Ectodermal cell (in vitro differentiated cells): ENCODE measurements at regions not wholly inside any gene's neighbourhood (a gene's known extent, or its start where the extent isn't known, plus 50 kb on each side); places are given as distances from the start of the nearest gene placed in this dataset.

Experiments used
- H3K27ac ChIP-seq: 2 replicates; pipeline ENCODE4 v1.7.0; 2013; ENCODE audit warnings: mild to moderate bottlenecking, low read depth, low read length; ENCODE audit not compliant: insufficient read depth, poor library complexity, severe bottlenecking
- H3K27me3 ChIP-seq: 2 replicates; pipeline ENCODE4 v1.7.0; 2013; ENCODE audit warnings: mild to moderate bottlenecking, low read length; ENCODE audit not compliant: insufficient read depth, control insufficient read depth, poor library complexity, severe bottlenecking
- H3K36me3 ChIP-seq: one replicate; pipeline ENCODE4 v1.7.0; 2013; ENCODE audit warnings: low read length; ENCODE audit not compliant: control insufficient read depth, insufficient read depth
- H3K4me1 ChIP-seq: one replicate; pipeline ENCODE4 v1.7.0; 2013; ENCODE audit warnings: low read length; ENCODE audit not compliant: control insufficient read depth, insufficient read depth
- H3K4me3 ChIP-seq: 2 replicates; pipeline ENCODE4 v1.7.0; 2013; ENCODE audit warnings: low read depth, low read length, control low read depth; ENCODE audit not compliant: insufficient read depth
- H3K9me3 ChIP-seq: 2 replicates; pipeline ENCODE4 v1.7.0; 2013; ENCODE audit warnings: mild to moderate bottlenecking, low read length, moderate library complexity; ENCODE audit not compliant: control insufficient read depth
- WGBS, 2 experiments: methylation state at CpG; one replicate each; pipeline ENCODE4 v1.1.7; 2013; ENCODE audit warnings: missing lambda C conversion rate in 2 of 2; 5-methylcytosine and 5-hydroxymethylcytosine counted together

DNA sequence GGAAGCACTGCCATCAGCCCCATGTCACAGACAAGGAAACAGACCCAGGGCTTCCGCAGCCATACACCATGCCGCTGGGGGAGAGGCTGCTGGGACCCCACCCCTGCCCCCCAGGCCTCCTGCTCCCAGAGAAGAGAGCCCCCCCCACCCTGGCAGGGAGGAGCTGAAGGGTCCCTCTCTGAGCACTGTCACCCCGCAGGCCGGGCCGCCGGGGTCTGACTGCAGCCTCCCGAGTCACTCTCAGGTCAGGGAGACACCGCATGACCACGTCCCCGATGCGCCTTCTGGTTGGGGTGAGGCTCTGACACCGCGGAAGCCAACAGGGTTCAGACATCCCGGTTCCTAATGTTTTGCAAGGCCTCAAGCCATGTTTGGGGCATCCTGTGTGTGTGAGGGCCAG lies 102.3 kb downstream of the SIK1 start:
- peaks cover 12% of the 10 kb centered on the region for H3K4me1 ChIP-seq
- H3K27ac ChIP-seq = no peak overlapping the region
- 93 to 95% methylated on average over 14 of the region's 14 CpGs for WGBS, 2 experiments
- no peak overlapping the region for H3K4me3 ChIP-seq
- H3K9me3 ChIP-seq = no peaks in the 10 kb centered on the region
- H3K27me3 ChIP-seq = no peaks in the 10 kb centered on the region
- no peaks in the 10 kb centered on the region for H3K36me3 ChIP-seq

DNA sequence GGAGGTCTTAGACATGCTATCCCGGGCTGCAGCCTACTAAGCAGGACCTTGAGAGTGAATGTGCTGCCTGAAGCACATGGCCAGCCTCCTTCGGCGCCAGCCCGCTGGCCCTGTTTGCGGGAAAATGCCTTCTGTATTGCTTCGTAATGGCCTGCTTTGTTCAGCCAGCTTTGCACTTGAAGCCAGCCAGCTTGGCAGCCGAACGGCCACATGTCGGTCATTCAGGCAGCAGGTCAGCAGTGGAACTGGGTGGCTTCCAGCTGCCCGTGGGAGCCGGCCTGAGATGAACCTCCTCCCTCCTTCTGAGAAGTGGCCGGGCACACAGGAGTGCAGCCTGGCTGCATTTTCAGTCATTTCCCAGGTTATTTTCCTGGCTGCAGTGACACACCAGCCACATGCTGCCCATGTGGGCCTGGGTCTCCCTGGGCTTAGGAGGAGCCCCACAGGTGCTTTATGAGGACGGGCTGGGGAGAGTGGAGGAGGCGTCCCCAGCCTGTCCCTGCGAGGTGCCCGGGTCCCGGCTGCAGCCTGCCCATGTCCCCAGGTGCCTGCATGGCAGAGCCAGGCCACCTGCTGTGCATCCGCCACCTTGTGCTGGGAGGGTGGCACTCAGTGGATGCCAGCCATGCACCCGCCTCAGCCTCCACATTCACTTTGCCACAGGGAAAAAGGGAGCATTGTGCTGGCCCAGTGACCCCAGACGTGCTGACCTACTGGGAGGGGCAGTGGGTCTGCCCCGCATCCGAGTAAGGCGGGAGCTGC lies 103.5 kb downstream of the SIK1 start:
- WGBS, 2 experiments = 93% methylated on average over 23 of the region's 23 CpGs
- Histone ChIP-seq H3K4me3 (no peak overlapping the region), H3K4me1 (peaks cover 9% of the 10 kb centered on the region), H3K27me3 (no peaks in the 10 kb centered on the region), H3K9me3 (no peaks in the 10 kb centered on the region), H3K27ac (no peak overlapping the region), H3K36me3 (no peaks in the 10 kb centered on the region)

DNA sequence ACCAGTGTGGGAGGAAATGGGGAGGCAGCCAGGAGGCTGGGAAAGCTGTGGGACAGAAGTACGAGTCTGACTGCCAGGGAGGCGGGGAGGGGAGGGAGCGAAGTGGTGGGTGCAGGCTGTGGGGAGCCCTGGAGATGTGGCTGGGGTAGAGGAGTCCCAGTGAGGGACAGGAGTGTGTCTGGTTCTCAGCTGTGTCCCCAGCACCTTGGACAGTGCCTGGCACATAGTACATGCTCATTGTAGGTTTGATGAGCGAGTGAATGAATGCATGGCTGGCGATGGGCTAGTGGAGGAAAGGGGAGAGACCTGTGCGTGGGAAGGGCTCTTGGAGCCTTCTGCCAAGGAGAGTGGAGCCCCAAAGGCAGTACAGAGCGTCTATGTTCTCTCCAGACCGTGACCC lies 104.1 kb downstream of the SIK1 start:
- Histone ChIP-seq H3K9me3 (no peaks in the 10 kb centered on the region), H3K36me3 (no peaks in the 10 kb centered on the region), H3K27me3 (no peaks in the 10 kb centered on the region), H3K27ac (no peak overlapping the region), H3K4me1 (peaks cover 4% of the 10 kb centered on the region), H3K4me3 (no peak overlapping the region)
- WGBS, 2 experiments = 93 to 94% methylated on average over 7 of the region's 8 CpGs

DNA sequence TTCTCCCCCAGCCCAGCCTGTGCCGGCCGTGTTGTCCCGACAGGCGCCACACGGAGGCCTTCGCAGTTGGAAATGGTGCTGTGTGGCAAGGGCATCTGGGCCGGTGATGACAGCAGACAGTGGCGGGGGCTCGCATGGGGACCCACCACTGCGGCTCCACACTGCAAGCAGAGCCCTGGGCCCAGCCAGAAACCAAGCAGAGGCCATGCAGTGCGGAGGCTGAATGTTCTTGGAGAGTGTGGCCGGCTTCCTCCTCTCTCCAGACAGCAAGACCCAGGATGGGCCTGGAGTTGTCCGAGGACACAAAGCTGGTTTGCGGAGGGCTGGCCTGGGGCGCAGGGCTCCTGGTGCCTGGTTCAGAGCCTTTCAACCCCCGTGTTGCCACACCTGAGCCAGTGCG lies 104.6 kb downstream of the SIK1 start:
- no peaks in the 10 kb centered on the region for H3K36me3 ChIP-seq
- H3K9me3 ChIP-seq = no peaks in the 10 kb centered on the region
- H3K27ac ChIP-seq = no peak overlapping the region
- H3K4me1 ChIP-seq = peaks cover 4% of the 10 kb centered on the region
- no peak overlapping the region for H3K4me3 ChIP-seq
- H3K27me3 ChIP-seq = no peaks in the 10 kb centered on the region
- 92 to 95% methylated on average over 17 of the region's 17 CpGs for whole genome bisulfite sequencing, 2 experiments

DNA sequence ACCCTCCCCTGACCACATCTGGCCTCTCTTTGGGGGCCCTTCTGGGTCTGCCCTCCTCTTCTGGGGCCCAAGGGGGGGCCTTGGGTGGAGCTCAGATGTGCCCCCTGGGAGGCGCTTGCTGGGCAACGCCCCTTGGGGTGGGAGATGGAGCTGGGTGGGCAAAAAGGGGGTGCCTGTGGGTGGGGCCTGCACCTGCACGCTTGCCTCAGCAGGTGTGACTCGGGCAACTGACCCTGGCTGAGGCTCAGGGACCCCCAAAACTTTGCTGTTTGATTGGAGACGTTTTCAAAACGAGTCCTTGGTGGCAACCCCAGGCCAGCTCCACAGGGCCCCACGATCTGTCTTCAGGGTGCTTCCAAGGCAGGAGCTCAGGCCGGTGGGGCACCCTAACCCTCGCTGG lies 105.3 kb downstream of the SIK1 start:
- WGBS, 2 experiments = 90 to 95% methylated on average over 9 of the region's 9 CpGs
- Histone ChIP-seq H3K36me3 (no peaks in the 10 kb centered on the region), H3K4me1 (peaks cover 4% of the 10 kb centered on the region), H3K27ac (no peak overlapping the region), H3K27me3 (no peaks in the 10 kb centered on the region), H3K9me3 (no peaks in the 10 kb centered on the region), H3K4me3 (no peak overlapping the region)

DNA sequence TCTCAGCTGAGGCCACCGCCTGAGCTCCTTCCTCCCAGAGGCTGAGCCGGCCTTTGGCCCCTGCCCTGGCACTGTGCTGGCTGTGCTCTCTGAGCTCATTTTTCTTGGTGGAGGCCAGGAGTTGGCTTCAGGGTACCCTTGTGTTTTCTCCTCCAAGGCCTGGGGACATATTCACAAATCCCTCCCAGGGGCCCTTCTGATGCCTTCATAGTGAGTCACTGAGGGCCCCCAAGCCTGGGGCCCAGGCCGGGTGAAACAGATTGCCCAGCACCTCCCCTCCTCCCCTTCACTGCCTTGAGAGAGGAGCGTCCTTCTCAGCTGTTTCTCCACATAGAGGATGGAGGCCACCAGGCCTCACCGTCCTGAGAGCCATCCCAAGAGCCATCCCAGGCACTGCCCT lies 105.8 kb downstream of the SIK1 start:
- WGBS, 2 experiments = 91% methylated on average over 5 of the region's 5 CpGs
- Histone ChIP-seq H3K36me3 (no peaks in the 10 kb centered on the region), H3K27me3 (no peaks in the 10 kb centered on the region), H3K9me3 (no peaks in the 10 kb centered on the region), H3K27ac (no peak overlapping the region), H3K4me3 (no peak overlapping the region), H3K4me1 (peaks cover 4% of the 10 kb centered on the region)

DNA sequence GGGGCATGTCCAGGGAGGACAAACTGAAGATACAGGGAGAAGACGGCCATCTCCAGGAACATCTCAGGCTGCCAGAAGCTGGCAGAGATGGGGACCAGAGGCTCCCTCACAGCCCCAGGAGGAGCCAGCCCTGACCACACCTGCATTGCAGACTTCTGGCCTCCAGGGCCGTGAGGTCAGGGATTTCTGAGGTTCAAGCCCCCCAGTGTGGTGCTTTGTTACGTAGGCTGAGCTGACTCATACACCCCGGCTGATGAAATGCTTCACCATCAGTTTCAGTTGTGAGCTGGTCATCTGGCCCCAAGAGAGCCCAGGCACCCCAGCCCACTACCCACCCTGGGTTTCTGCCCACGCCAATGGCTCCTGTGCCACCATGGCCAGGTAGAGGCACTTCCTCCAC lies 106.4 kb downstream of the SIK1 start:
- Histone ChIP-seq H3K27ac (no peak overlapping the region), H3K4me3 (no peak overlapping the region), H3K36me3 (no peaks in the 10 kb centered on the region), H3K9me3 (no peaks in the 10 kb centered on the region), H3K4me1 (peaks cover 4% of the 10 kb centered on the region), H3K27me3 (no peaks in the 10 kb centered on the region)
- 94% methylated on average over 5 of the region's 5 CpGs for WGBS, 2 experiments

DNA sequence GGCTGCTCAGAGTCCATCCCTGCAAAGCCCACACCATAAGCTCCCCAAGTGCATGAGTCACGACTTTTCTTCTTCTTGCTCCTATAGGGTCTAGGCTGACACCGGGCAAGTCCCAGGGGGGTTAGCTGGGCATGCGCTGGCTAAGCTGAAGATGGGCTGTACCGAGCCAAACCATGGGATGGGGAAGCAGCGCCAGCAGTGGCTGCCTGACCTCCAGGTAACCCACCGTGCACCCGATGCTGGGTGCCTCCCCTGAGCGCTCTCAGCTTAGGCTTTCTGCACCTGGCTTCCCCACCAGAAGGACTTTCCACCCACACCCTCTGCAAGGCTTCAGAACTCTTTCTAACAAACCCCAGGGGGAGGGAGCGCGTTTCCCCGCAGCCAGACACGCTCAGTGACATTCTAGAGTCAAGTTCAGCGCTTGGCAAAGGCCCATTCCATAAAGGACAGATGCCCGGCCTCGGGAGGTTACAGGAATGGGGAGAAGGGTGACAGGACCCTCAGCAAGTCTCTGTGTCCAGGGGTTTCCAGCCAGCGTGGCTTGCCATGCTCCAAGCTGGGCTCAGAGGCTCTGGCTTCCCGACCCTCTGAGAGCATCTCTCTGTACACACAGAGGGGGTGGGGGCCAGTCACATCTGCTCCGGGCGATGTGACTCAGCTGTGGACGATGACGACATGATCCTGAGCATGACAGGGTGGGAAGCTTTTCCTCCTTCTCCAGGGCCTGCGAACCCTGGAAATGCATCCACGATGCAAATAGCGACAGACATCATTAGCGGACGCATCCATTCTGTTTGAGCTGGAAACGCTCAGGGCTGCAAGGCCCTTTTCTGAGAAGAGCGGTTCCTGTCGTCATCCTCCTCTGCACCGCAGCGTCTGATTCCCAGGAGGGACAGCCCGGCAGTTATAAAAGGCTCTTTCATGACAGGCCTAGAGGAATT lies 107.8 kb downstream of the SIK1 start:
- H3K27me3 ChIP-seq = no peaks in the 10 kb centered on the region
- H3K27ac ChIP-seq = no peak overlapping the region
- no peaks in the 10 kb centered on the region for H3K36me3 ChIP-seq
- WGBS, 2 experiments = 88 to 89% methylated on average over 32 of the region's 32 CpGs
- H3K9me3 ChIP-seq = no peaks in the 10 kb centered on the region
- no peak overlapping the region for H3K4me3 ChIP-seq
- H3K4me1 ChIP-seq = peaks cover under 1% of the 10 kb centered on the region

DNA sequence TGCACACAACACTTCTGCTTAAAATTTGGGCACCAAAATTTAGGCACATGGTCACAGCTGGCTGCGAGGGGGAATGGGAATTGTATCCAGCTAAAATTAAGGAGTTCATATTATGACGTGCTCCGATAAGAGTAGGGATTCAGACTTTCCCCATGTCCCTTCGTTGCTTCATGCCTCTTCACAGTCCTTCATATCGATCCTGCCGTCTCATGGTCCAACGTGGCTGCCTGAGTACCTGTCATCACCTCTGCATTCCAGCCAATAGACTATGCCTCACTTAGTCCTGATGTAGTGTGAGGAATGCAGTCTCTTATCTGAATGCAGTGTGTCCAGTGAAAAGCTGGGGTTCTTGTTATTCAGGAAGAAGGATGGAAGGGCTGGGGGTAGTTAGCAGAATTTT lies 108.6 kb downstream of the SIK1 start:
- no peaks in the 10 kb centered on the region for H3K9me3 ChIP-seq
- no peak overlapping the region for H3K4me3 ChIP-seq
- H3K27me3 ChIP-seq = no peaks in the 10 kb centered on the region
- H3K36me3 ChIP-seq = no peaks in the 10 kb centered on the region
- no peak overlapping the region for H3K27ac ChIP-seq
- WGBS, 2 experiments = 89 to 96% methylated on average over 7 of the region's 7 CpGs
- no peaks in the 10 kb centered on the region for H3K4me1 ChIP-seq

DNA sequence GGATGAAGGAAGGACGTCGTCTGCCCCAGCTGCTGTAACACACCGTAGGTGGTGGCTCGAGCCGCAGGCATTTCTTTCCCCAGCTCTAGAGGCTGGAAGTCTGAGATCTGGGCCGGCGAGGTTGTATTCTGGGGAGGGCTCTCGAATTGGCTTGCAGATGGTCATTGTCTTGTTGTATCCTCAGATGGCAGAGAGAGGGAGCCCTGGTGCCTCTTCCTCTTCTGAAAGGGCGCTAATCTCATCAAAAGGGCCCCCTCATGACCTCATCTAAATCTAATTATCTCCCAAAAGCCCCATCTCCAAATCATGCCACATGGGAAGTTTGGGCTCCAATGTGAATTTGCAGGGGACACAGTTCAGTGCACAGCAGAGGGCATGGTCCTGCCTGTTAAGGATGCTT lies 109.0 kb downstream of the SIK1 start:
- no peak overlapping the region for H3K27ac ChIP-seq
- no peaks in the 10 kb centered on the region for H3K9me3 ChIP-seq
- no peak overlapping the region for H3K4me3 ChIP-seq
- no peaks in the 10 kb centered on the region for H3K27me3 ChIP-seq
- H3K36me3 ChIP-seq = no peaks in the 10 kb centered on the region
- H3K4me1 ChIP-seq = no peaks in the 10 kb centered on the region
- WGBS, 2 experiments = 82 to 83% methylated on average over 9 of the region's 9 CpGs
